A673 (cell line): ENCODE measurements at regions not wholly inside any gene's neighbourhood (a gene's known extent, or its start where the extent isn't known, plus 50 kb on each side); places are given as distances from the start of the nearest gene placed in this dataset.

Experiments
- CTCF ChIP-seq: fragments of 300-800, 200-600 bp; sonication (generic); conservative IDR thresholded peaks from 2 replicates; pipeline ENCODE4 v1.5.1; 2017; ENCODE audit warnings: low read depth, mild to moderate bottlenecking, antibody characterized with exemption, low read length, moderate library complexity, mixed read lengths
- EZH2 ChIP-seq: fragments of 200-600 bp; sonication (generic); IDR thresholded peaks from 2 replicates; pipeline ENCODE4 v1.6.1; 2017; ENCODE audit warnings: borderline replicate concordance, low read depth, mild to moderate bottlenecking, mixed read lengths, antibody characterized with exemption, low read length; ENCODE audit not compliant: poor library complexity, severe bottlenecking

GRCh38 chr18:11412811-11413210 is 196.6 kb upstream of the SLC35G4 start:
- TF ChIP-seq EZH2 (no peak), CTCF (no peak)
